ENCODE measurements at regions not wholly inside any gene's neighbourhood (a gene's known extent, or its start where the extent isn't known, plus 50 kb on each side); places are given as distances from the start of the nearest gene placed in this dataset.

- no peak for DNase-seq
Observed at GRCh38 chr2:180122874-180123273, 115.8 kb upstream of the CWC22 start.

DNA sequence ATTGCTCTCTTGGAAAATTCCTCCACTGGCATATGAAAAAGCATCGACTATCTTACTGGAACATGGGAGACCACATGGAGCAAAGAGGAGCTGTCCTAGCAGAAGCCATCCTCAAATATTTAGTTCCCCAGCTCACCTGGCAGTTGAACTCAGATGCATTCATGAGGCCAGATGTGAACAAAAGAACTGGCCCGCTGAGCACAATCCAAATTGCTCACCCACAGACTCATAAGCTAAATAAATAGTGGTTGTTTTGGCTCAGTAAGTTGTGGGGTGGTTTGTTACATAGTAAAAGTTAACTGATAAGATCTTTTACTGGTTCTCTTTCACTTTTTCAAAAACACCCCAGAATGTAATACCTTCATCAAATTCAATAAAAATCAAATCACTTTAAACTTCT lies 108.6 kb upstream of the CWC22 start:
- no peak for DNase-seq

DNA sequence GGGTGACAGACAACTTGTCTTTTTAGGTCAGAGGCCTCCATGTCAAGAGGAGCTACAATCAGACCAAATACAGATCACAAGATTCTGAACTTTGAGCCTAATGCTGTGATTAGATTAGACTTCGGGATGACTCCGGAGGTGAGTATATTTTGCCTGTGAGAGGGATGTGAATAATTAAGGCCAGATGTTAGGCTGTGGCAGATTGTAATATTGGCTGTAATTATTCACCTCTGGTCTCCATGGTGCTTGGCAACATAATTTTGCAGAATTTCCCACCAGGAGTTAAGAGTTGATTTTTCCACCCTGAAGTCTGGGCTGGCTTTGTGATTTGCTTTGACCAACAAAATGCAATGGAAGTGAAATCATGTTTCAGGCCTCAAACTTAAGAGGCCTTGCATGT lies 108.2 kb upstream of the CWC22 start:
- DNase-seq = no peak

DNA sequence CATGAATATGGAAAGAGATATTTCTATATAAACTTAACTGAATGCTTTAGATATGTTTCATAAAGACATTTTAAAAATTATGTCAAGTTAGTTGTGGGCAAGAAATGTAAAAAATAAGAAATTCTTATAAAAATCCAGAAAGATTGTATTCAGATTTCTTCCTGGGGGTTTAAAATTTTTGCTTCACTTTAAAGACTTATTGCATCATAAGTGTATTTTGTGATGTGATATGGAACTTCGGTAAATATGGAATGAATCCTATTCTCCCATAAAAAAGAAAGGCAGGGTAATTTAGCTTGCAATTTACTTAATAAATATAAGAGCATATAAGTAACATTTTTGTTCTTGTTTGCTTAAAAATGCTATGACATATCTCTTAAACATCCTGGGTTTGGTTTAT lies 104.8 kb upstream of the CWC22 start:
- no peak for DNase-seq

DNA sequence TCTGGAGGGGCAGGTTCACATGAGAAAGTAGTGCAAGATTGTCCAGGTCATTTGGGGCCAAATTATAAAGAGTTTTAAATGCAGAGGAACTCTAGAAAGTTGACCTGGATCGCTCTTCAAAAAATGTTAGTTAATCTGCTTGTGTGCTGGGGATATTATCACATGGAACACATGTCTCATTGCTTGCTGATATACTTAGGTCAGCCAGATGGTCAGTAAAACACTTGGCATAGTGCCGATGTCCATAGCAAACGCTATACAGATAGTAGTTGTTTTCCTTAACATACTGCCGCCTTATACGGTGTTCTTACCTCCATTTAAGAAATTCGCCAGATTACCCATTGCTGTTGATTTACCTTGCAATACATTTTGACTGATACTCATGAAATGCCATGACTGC lies 103.4 kb upstream of the CWC22 start:
- no peak for DNase-seq

GRCh38 chr2:180101846-180102245 lies 94.7 kb upstream of the CWC22 start:
- no peak for DNase-seq

GRCh38 chr2:180099308-180099707 lies 92.2 kb upstream of the CWC22 start:
- no peak for DNase-seq

DNA sequence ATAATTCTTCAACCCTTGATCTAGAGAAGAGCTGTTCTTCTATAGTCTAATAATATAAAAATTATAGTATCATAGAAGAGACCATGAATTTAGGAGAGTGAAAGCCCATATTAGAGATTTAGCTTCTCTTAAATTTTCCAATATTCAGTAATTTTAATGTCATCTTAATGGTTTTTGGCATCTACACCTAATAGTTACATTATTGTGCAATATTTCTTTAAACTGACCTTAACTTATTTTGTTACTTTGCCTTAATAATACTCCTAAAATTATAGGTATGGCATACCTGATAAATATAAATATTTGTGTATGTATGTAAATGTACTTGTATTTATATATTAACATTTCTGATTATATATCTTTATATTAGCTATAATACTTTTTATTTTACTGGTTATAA lies 78.0 kb upstream of the CWC22 start:
- no peak for DNase-seq

- no peak for DNase-seq
Observed at GRCh38 chr2:180077295-180077906, 70.3 kb upstream of the CWC22 start.

- DNase-seq = no peak
Observed at GRCh38 chr2:180075870-180076269, 68.8 kb upstream of the CWC22 start.

DNA sequence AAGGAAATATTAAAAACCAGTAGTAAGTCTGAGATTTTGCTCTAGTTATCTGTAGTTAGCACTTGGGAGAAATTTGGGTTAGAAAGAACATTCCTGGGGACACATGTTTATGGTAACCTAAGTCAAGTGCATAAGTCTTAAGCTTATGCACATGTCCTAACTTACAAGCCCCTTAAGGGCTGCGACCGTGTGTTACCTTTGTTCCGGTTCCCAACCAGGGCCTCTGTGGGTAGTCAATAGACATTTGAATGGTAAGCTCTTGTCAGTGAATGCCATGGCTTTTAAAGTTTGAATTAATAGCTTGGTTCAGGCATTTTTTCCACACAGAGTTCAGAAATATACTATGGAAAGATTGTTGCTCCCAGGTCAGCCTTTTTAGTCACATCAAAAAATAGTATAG lies 64.7 kb upstream of the CWC22 start:
- no peak for DNase-seq

DNA sequence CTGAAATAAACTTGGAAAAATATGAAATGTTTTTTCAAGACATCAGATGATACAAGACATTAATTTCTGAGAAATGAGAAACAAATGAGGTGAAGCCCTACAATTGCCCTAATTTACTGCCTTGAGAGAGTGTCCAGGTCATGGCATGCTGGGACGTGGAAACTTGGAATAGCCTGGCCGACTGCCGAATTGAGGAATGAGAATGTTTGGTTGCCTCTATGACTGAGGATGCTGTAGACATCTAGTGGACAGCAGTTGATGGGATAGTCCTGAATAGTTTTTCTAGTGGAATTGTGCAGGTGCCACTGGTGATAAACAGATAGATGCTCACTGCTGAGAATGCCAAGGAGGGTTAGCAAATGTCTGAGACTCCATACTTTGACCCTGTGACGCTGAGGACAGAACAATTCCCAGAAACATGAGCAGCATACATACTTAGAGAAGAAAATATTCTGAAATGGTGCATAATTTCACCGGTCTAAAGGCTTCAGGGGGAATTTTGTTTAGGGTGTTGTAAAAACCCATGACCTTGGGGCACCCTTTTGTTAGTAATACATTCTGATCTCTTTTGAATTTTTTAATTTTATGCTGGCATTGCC lies 56.5 kb upstream of the CWC22 start:
- no peak for DNase-seq

- no peak for DNase-seq
Observed at GRCh38 chr2:180062178-180062577, 55.1 kb upstream of the CWC22 start.

DNA sequence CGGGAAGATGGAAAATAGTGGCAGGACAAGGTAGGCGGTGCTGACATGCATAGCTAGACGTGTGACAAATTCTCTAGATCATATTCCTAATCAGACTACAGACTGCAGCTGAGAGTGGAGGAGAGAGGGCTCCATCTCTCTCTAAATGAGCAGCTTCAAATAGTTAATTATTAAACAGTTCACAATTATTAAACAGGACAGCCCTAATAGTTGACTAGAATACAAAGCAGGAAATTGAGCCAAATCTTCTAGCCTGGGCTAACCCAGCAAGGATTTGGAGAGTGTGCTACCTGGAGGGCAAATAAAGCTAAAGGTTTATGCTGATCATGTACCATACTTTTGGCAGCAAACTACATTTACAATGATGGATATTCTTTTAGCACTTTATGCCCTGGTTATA lies 54.4 kb upstream of the CWC22 start:
- no peak for DNase-seq

DNA sequence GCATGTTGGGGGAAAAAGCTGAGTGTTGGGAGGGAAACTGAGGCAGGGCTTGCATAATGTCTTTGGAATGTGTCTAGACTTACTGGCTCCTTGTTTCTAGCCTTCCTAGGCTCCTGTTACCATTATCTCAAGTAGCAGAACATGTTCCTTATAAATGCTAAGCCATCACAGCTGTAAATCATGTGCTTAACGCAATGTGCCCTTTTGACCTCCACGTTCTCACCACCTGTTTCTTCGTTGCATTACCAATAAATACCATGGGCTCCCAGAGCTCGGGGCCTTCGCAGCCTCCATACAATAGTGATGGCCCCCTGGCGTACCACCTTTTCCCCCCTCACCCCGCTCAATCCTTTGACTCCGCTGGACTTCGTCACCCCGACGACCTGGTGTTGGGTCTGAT lies 54.0 kb upstream of the CWC22 start:
- DNase-seq = no peak

DNA sequence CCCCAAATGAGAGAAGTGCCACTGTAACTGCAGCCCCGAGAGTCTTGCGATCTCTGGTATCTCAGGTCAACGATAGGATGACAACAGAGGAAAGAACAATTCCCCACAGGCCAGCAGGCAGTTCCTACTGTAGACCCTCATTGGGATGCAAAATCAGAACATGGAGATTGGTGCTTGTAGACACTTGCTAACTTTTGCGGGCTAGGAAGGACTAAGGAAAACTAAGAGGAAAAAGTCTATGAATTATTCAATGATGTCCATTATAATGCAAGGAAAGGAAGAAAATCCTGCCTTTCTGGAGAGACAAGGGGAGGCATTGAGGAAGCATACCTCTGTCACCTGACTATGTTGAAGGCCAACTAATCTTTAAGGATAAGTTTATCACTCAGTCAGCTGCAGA lies 51.9 kb upstream of the CWC22 start:
- no peak for DNase-seq

- DNase-seq = no peak
Observed at GRCh38 chr2:180057706-180058412, 50.8 kb upstream of the CWC22 start.

Measured in activated CD4-positive, alpha-beta T cell treated with anti-CD3 and anti-CD28 coated beads, Interleukin-10, Interleukin-2, amounts not matched to agents 100 ng/mL and 50 ng/mL, durations not matched to agents 16 hours and 8 hours (primary cell).